WTC11 (cell line): ENCODE measurements at regions not wholly inside any gene's neighbourhood (a gene's known extent, or its start where the extent isn't known, plus 50 kb on each side); places are given as distances from the start of the nearest gene placed in this dataset.

Experiments used
- ATAC-seq: fragments of 200-7000 bp; cut with Tn5 transposase; 2 replicates; pipeline ENCODE4 v1.10.0; 2021; ENCODE audit warnings: mild to moderate bottlenecking, moderate library complexity
- CTCF ChIA-PET: fragments of 300-600 bp; sonication (Branson Sonifier 250); formaldehyde crosslinking; loops from one replicate; lab custom pipeline; 2021; ENCODE audit warnings: antibody characterized with exemption; lab: Charles Lee
- POLR2A ChIA-PET: fragments of 350-600 bp; sonication (Branson Sonifier 250); formaldehyde crosslinking; loops from one replicate; lab custom pipeline; 2021; ENCODE audit warnings: antibody characterized with exemption; lab: Charles Lee
- DNase-seq: peaks from one replicate; pipeline ENCODE4 v3.0.0; 2021; ENCODE audit warnings: low spot score
- H3K27ac Mint-ChIP-seq: 2 replicates; pipeline ENCODE4 v1.8.0; 2021; ENCODE audit warnings: mixed read lengths
- H3K27me3 Mint-ChIP-seq: 2 replicates; pipeline ENCODE4 v1.8.0; 2021; ENCODE audit warnings: low read depth, mild to moderate bottlenecking, moderate library complexity, mixed read lengths
- H3K36me3 Mint-ChIP-seq: 2 replicates; pipeline ENCODE4 v1.8.0; 2021; ENCODE audit warnings: mixed read lengths
- H3K4me1 Mint-ChIP-seq: 2 replicates; pipeline ENCODE4 v1.8.0; 2022; ENCODE audit warnings: mixed read lengths
- H3K4me3 Mint-ChIP-seq: 2 replicates; pipeline ENCODE4 v1.8.0; 2021; ENCODE audit warnings: mild to moderate bottlenecking, moderate library complexity, mixed read lengths
- H3K9me3 Mint-ChIP-seq: 2 replicates; pipeline ENCODE4 v1.8.0; 2021; ENCODE audit warnings: mixed read lengths
- ARID4B ChIP-seq: sonication (generic); formaldehyde crosslinking; IDR thresholded peaks from 2 replicates; pipeline ENCODE4 v1.8.0; 2023; ENCODE audit warnings: missing genetic modification reagents, mild to moderate bottlenecking, borderline replicate concordance
- ATF6 ChIP-seq: sonication (generic); formaldehyde crosslinking; IDR thresholded peaks from 2 replicates; pipeline ENCODE4 v1.8.1; 2023; ENCODE audit warnings: mild to moderate bottlenecking, missing genetic modification reagents
- ETV6 ChIP-seq: sonication (generic); formaldehyde crosslinking; IDR thresholded peaks from 2 replicates; pipeline ENCODE4 v1.8.1; 2022; ENCODE audit warnings: mild to moderate bottlenecking, missing genetic modification reagents
- GRHL2 ChIP-seq: fragments of 250-450 bp; sonication (Bioruptor Pico); IDR thresholded peaks from 2 replicates; pipeline ENCODE4 v1.8.0; 2022; ENCODE audit warnings: mild to moderate bottlenecking, moderate library complexity; ENCODE audit not compliant: insufficient replicate concordance, severe bottlenecking
- JAZF1 ChIP-seq: fragments of 250-450 bp; sonication (Bioruptor Pico); IDR thresholded peaks from 2 replicates; pipeline ENCODE4 v1.9.0; 2021; ENCODE audit warnings: moderate library complexity, mild to moderate bottlenecking, inconsistent platforms
- JUN ChIP-seq: sonication (generic); formaldehyde crosslinking; IDR thresholded peaks from 2 replicates; pipeline ENCODE4 v1.8.0; 2023; ENCODE audit warnings: mild to moderate bottlenecking, missing genetic modification reagents
- NR1H2 ChIP-seq: sonication (generic); formaldehyde crosslinking; IDR thresholded peaks from 2 replicates; pipeline ENCODE4 v1.9.0; 2021; ENCODE audit warnings: mild to moderate bottlenecking, moderate library complexity, missing genetic modification reagents
- OVOL2 ChIP-seq: fragments of 250-450 bp; sonication (Bioruptor Pico); IDR thresholded peaks from 2 replicates; pipeline ENCODE4 v1.9.0; 2021; ENCODE audit warnings: mild to moderate bottlenecking, borderline replicate concordance
- SP1 ChIP-seq: sonication (generic); formaldehyde crosslinking; conservative IDR thresholded peaks from 2 replicates; pipeline ENCODE4 v1.8.1; 2022; ENCODE audit warnings: missing genetic modification reagents
- USF1 ChIP-seq: sonication (generic); formaldehyde crosslinking; IDR thresholded peaks from 2 replicates; pipeline ENCODE4 v1.8.0; 2022; ENCODE audit warnings: mild to moderate bottlenecking, missing genetic modification reagents
- USF2 ChIP-seq: sonication (generic); formaldehyde crosslinking; IDR thresholded peaks from 2 replicates; pipeline ENCODE4 v1.8.1; 2023; ENCODE audit warnings: mild to moderate bottlenecking, missing genetic modification reagents, moderate library complexity
- ZNF138 ChIP-seq: sonication (generic); formaldehyde crosslinking; conservative IDR thresholded peaks from 2 replicates; pipeline ENCODE4 v1.8.1; 2022; ENCODE audit warnings: mild to moderate bottlenecking, moderate library complexity, missing genetic modification reagents
- ZNF281 ChIP-seq: sonication (generic); formaldehyde crosslinking; IDR thresholded peaks from 2 replicates; pipeline ENCODE4 v1.8.0; 2023; ENCODE audit warnings: mild to moderate bottlenecking, missing genetic modification reagents
- ZNF425 ChIP-seq: fragments of 250-450 bp; sonication (Bioruptor Pico); conservative IDR thresholded peaks from 2 replicates; pipeline ENCODE4 v1.9.0; 2021; ENCODE audit warnings: mild to moderate bottlenecking
- ZNF532 ChIP-seq: fragments of 250-450 bp; sonication (Bioruptor Pico); IDR thresholded peaks from 2 replicates; pipeline ENCODE4 v1.9.0; 2021; ENCODE audit warnings: mild to moderate bottlenecking, borderline replicate concordance

GRCh38 chr3:76643623-76644304 lies 396.1 kb upstream of the ROBO2 start:
- no peak for TF ChIP-seq USF2
- no peak for TF ChIP-seq ZNF138 (CRISPR knock-in tag)
- no peak for TF ChIP-seq OVOL2 (CRISPR knock-in tag)
- no peak for TF ChIP-seq ZNF532 (CRISPR knock-in tag)
- no peak for TF ChIP-seq ZNF281 (CRISPR knock-in tag)
- TF ChIP-seq USF1, result no peak
- no peak for TF ChIP-seq ATF6
- no peak for TF ChIP-seq SP1 (CRISPR knock-in tag)
- TF ChIP-seq ZNF425 (CRISPR knock-in tag), result no peak
- no peak for TF ChIP-seq GRHL2 (CRISPR knock-in tag)
- no peak for TF ChIP-seq ARID4B (CRISPR knock-in tag)
- TF ChIP-seq NR1H2 (CRISPR knock-in tag), result no peak
- no peak for TF ChIP-seq JUN (CRISPR knock-in tag)
- TF ChIP-seq JAZF1 (CRISPR knock-in tag), result no peak
- TF ChIP-seq ETV6 (CRISPR knock-in tag), result no peak
- ATAC-seq (no peak), DNase-seq (no peak)
- Mint-ChIP-seq H3K36me3 (no peaks in the 10 kb centered on the region), H3K9me3 (no peaks in the 10 kb centered on the region), H3K27ac (no peak overlapping the region), H3K27me3 (no peaks in the 10 kb centered on the region), H3K4me3 (no peak overlapping the region), H3K4me1 (peaks cover 7% of the 10 kb centered on the region)
- ChIA-PET POLR2A (no interaction called here), CTCF (no interaction called here)
